ENCODE measurements at regions not wholly inside any gene's neighbourhood (a gene's known extent, or its start where the extent isn't known, plus 50 kb on each side); places are given as distances from the start of the nearest gene placed in this dataset.

- ATAC-seq = no peak
- no peak for DNase-seq
- Histone ChIP-seq H3K27ac (no peak overlapping the region), H3K36me3 (no peaks in the 10 kb centered on the region), H3K9me3 (peaks cover 0 to 20% (median 0%) of the 10 kb centered on the region in 12 donors), H3K4me3 (no peak overlapping the region), H3K27me3 (no peaks in the 10 kb centered on the region), H3K4me1 (no peaks in the 10 kb centered on the region)
- 78 to 82% (median 80%) methylated on average over 1 of the region's 1 CpG for WGBS, 4 donors
- intact Hi-C loops (cut with DNase I) = no loop called here
- TF ChIP-seq, protein P1, sequence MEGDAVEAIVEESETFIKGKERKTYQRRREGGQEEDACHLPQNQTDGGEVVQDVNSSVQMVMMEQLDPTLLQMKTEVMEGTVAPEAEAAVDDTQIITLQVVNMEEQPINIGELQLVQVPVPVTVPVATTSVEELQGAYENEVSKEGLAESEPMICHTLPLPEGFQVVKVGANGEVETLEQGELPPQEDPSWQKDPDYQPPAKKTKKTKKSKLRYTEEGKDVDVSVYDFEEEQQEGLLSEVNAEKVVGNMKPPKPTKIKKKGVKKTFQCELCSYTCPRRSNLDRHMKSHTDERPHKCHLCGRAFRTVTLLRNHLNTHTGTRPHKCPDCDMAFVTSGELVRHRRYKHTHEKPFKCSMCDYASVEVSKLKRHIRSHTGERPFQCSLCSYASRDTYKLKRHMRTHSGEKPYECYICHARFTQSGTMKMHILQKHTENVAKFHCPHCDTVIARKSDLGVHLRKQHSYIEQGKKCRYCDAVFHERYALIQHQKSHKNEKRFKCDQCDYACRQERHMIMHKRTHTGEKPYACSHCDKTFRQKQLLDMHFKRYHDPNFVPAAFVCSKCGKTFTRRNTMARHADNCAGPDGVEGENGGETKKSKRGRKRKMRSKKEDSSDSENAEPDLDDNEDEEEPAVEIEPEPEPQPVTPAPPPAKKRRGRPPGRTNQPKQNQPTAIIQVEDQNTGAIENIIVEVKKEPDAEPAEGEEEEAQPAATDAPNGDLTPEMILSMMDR (IDR thresholded peaks at IDR 0.05) = no peak
- TF ChIP-seq POLR2A (IDR thresholded peaks at IDR 0.05) = no peak
Measured at GRCh38 chr21:18666725-18667124, 263.1 kb upstream of the TMPRSS15 start.

- Histone ChIP-seq H3K36me3 (no peaks in the 10 kb centered on the region), H3K9me3 (peaks cover 0 to 14% (median 0%) of the 10 kb centered on the region in 12 donors), H3K27me3 (no peaks in the 10 kb centered on the region), H3K27ac (no peak overlapping the region), H3K4me1 (no peaks in the 10 kb centered on the region), H3K4me3 (no peak overlapping the region)
- DNase-seq (no peak), ATAC-seq (no peak)
- 72 to 77% (median 76%) methylated on average over 1 of the region's 1 CpG for WGBS, 4 donors
- intact Hi-C loops (cut with DNase I) = no loop called here
- no peak for TF ChIP-seq POLR2A (IDR thresholded peaks at IDR 0.05)
Measured at GRCh38 chr21:18673789-18674188, 270.2 kb upstream of the TMPRSS15 start.

- H3K4me3 ChIP-seq = no peak overlapping the region
- no peaks in the 10 kb centered on the region for H3K27me3 ChIP-seq
- TF ChIP-seq, protein P1 (IDR thresholded peaks at IDR 0.05) = no peak
- TF ChIP-seq POLR2A (IDR thresholded peaks at IDR 0.05) = no peak
- H3K9me3 ChIP-seq = no peaks in the 10 kb centered on the region
- no peak for DNase-seq
- no peaks in the 10 kb centered on the region for H3K4me1 ChIP-seq
- H3K27ac ChIP-seq = no peak overlapping the region
- H3K36me3 ChIP-seq = no peaks in the 10 kb centered on the region
- intact Hi-C loops (cut with DNase I) = no loop called here
- no peak for ATAC-seq
Measured at GRCh38 chr21:18677632-18678031, 274.0 kb upstream of the TMPRSS15 start.

DNA sequence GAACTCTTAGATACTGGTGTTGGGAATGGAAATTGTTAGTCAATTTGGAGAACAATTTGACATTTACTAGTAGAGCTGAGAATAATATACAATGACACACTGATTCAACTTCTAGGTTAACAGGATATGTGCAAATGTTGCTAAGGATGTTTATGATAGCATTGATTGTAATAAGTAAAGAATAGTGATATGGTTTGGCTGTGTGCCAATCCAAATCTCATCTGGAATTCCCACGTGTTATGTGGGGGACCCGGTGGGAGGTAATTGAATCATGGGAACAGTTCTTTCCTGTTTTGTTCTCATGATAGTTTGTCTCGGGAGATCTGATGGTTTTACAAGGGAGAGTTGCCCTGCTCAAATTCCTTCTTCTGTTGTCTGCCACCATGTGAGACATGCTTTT lies 302.4 kb upstream of the TMPRSS15 start:
- Histone ChIP-seq H3K27me3 (no peaks in the 10 kb centered on the region), H3K27ac (no peak overlapping the region), H3K36me3 (no peaks in the 10 kb centered on the region), H3K9me3 (peaks cover 0 to 4% (median 0%) of the 10 kb centered on the region in 12 donors), H3K4me3 (no peak overlapping the region), H3K4me1 (no peaks in the 10 kb centered on the region)
- TF ChIP-seq, protein P1 (IDR thresholded peaks at IDR 0.05) = no peak
- no peak for TF ChIP-seq POLR2A (IDR thresholded peaks at IDR 0.05)
- intact Hi-C loops (cut with DNase I) = loop anchor here in 1 of 10 donors (10.0 kb wide), 1 partner anchor 1429 kb away; no protein-coding TSS in a partner anchor
- WGBS, 4 donors = 30 to 45% (median 38%) methylated on average over 3 of the region's 3 CpGs
- ATAC-seq (no peak), DNase-seq (no peak)

GRCh38 chr21:18711662-18712061 lies 308.1 kb upstream of the TMPRSS15 start:
- Histone ChIP-seq H3K27ac (no peak overlapping the region), H3K4me1 (no peaks in the 10 kb centered on the region), H3K9me3 (peaks cover 0 to 17% (median 0%) of the 10 kb centered on the region in 12 donors), H3K4me3 (no peak overlapping the region), H3K27me3 (no peaks in the 10 kb centered on the region), H3K36me3 (no peaks in the 10 kb centered on the region)
- no peak for TF ChIP-seq POLR2A (IDR thresholded peaks at IDR 0.05)
- TF ChIP-seq, protein P1 (IDR thresholded peaks at IDR 0.05) = no peak
- DNase-seq (no peak), ATAC-seq (no peak)
- intact Hi-C loops (cut with DNase I) = no loop called here
- WGBS, 4 donors = 64 to 74% (median 69%) methylated on average over 1 of the region's 1 CpG

Data from heart left ventricle (tissue), 16 donors.